ENCODE measurements at regions not wholly inside any gene's neighbourhood (a gene's known extent, or its start where the extent isn't known, plus 50 kb on each side); places are given as distances from the start of the nearest gene placed in this dataset.

DNA sequence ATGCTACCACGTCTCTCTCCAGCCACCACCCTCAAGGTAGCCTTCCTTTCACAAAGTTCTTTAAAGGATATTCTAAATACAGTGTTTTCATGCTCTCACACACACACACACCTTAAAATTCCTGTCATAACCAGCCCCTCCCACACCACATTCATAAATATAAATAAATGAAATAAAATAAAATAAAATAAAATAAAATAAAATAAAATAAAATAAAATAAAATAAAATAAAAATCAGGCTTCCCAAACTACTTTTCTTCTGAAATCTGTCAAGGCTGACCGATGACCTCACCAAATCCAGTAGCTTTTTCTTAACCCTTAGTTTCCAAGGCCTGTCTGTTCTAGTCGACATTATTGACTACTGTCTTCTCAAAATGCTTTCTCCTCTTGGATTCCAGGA, 378.4 kb downstream of the SEC23A start:
- TF ChIP-seq ZNF629 (CRISPR knock-in tag; conservative IDR thresholded peaks at IDR 0.05) (no peak), ZMAT5 (CRISPR knock-in tag; IDR thresholded peaks at IDR 0.05; ENCODE audit: borderline replicate concordance, low read depth) (no peak), MEIS2 (CRISPR knock-in tag; IDR thresholded peaks at IDR 0.05) (no peak), SKIL (CRISPR knock-in tag; IDR thresholded peaks at IDR 0.05; ENCODE audit: borderline replicate concordance) (no peak), NCOA2 (CRISPR knock-in tag; IDR thresholded peaks at IDR 0.05) (no peak)

Data from HepG2 (cell line).